Fibroblast of skin of left biceps (primary cell): ENCODE measurements at regions not wholly inside any gene's neighbourhood (a gene's known extent, or its start where the extent isn't known, plus 50 kb on each side); places are given as distances from the start of the nearest gene placed in this dataset.

Source experiments
- DNase-seq, 2 experiments: peaks; one replicate each; pipeline ENCODE4 v3.0.0-alpha.2; 2013; ENCODE audit warnings: low read depth in 2 of 2

DNA sequence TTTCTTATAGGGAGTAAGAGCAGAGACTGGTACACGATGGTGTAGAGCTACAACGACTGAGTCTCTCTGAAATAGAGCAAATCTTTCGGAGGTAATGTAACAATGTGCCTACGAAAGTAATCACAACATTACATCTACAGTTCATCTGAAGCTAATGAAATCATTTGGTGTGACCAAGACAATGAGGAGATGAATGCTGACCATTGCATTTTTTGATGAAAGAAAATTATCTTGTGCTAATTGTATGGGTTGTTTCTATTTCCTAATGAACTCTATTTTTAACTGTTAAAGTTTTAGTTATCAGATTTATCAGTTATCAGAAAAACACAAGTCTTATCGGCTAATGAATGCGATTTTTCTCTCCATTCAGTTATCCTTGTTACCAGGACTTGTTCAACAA lies 913.4 kb downstream of the SLITRK6 start:
- DNase-seq, result no peak

DNA sequence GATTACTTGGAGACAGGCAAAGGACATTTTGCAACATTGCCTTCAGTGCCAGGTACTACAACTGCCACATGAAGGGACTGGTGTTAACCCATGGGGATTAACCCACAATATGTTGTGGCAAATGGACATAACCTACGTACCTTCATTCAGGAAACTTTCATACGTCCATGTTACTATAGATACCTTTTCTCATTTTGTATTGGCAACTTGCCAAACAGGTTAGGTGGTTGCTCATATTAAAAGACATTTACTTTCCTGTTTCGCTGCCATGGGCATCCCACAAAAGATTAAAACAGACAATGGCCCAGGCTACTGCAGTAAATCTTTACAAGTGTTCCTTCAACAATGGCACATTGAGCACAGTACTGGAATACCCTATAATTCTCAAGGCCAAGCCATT lies 925.3 kb downstream of the SLITRK6 start:
- no peak for DNase-seq

DNA sequence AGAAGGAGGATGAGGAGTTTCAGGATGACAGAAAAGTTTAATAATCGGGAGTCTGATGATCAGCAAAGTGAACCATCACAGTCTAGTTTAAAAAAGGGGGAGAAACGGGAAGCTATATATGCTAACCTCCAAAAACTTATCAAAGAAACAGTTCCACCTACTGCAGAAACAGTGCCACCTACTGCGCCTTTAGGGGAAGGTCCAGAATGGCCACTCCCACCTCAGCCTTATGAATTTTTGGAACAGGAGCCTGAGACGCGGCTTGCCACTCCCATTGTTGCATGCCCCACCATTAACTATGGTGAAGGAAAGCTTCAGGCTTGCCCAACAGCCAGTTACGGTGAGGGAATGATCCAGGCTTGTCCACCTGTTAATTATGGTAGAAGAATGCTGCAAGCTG lies 929.0 kb downstream of the SLITRK6 start:
- DNase-seq, result no peak

DNA sequence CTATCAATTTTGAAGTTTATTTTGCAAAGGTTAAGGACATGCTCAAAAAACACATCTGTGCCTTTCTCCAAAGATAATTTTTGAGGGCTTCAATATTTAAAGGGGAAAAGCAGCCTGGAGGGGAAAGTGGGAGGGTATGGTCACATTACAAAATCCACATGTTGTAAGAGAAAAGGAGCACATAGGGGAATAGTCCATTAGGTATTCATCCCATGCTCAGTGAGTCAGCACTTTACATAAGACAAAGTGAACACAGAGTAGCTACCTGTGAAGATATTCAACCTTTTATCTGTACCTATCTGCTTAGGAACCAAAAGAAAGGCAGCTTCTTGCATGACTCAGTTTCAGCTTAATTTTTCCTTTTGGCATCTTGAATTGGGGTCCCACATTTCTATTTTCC lies 932.0 kb downstream of the SLITRK6 start:
- no peak for DNase-seq

DNA sequence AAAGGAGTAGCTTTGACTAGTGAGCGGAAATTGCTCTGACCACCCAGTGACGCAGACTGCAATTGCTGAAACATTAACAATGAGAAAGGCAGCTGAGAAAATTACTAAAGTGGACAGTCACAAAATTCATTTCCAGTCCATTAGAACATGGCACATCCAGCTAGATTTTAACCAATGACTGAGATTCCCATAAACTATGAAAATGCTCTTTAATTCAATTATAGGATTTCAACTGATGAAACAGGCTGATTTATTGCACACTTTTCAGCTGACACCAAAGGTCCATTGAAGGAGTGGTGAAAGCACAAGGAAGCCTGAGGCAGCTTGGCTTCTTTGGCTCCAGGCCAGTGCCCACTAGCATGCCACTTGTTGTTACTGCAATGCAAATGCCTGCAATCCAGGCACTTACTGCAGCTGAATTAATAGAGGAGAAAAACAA lies 933.4 kb downstream of the SLITRK6 start:
- DNase-seq, result no peak

DNA sequence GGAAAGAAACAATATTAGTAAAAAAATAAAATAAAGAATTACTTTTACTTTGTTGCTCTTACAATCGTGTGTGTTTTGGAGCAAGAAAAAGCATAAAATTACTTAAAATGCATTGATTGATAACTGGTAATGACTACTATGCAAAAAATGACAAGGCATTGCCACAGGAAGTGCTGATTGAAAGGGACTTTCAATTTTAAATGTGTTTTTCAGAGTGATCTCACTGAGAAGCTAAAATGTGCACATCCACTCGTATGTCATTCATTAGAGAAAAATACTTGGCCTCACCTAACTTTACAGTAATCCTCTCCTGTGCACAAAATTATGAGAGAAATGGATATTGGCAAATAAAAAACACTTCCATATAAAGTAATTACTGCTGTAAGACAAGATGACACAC lies 934.9 kb downstream of the SLITRK6 start:
- no peak for DNase-seq

DNA sequence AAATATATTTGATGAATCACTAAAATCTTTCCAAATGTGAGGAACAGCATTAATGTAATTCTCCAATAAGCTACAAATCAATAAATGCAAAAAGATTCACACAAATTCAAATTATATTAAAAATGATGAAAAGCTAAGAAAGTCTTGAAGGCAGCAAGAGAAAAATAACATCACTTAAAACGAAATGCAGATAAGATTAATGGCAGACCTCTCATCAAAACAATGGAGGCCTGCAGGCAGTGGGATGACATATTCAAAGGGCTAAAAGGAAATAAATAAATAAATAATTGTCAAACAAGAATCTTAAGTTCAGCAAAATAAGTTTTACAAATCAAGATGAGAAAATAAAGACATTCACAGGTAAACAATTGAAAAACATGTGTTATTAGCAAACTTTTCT lies 952.1 kb downstream of the SLITRK6 start:
- DNase-seq, result no peak

DNA sequence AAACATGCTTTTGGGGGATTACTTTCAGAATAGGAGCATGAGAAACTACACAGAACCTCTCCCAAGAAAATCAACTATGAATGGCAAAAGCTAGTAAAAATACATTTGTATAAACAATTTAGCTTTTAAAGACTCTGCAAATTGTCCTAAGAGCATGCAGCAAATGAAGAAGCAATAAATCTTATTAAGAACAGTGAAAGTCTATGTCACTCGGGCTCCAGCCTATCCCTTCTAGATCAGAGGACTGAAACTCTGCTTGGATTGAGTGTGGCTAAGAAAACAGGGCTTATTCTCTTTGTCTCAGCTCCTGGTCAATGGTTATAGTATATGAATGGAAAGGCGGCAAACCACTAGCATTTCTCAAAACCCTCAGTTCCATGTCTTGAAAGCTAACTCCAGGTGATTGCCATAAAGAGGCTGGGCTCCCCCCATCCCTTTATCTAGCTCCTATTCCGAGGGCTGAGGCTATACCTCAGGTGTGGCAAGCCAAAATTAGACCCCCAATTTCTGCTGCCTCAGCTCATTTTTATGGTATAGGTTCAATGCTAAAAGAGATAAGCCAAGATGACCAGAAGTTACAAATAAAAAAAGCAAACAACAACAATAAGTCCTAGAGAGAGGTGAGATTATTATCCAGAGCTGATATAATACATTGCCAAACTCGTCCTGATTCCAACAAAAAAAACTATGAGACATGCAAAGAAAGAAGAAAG lies 953.2 kb downstream of the SLITRK6 start:
- DNase-seq, result no peak

DNA sequence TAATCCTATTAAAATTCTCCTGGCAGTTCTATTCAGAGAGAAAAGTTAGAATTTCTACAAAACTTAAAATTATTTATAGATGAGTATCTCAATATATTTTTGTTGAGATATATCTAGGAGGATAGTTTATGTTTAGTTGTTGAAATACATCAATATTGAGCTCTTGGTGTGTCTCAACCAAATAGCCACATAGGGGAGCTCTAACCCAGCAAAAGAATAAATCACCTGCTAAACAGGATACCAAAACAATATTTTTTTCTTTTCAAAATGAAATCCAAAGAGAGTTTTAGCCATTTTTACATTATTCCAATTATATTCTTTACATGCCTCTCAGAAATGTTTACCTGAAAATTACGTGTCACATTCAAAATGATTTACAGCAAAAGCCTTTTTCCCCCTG lies 954.7 kb downstream of the SLITRK6 start:
- no peak for DNase-seq

DNA sequence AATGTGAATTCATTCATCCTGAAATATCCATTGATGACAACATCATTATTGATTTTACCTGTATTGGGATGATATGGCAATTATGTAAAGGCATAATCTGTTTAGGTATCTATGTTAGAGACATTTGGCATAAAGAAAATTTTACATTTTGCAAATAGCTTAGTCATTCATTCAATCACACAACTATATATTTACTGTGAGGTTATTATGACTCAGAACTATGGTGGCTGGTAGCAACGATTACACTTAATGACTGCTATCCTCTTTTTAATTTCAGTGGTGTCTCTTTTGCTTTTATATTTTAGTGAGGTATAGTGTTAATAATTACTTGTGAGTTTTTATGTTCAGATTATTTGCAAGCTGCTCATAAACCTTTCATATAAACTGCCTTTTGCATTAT lies 955.9 kb downstream of the SLITRK6 start:
- DNase-seq, result no peak

DNA sequence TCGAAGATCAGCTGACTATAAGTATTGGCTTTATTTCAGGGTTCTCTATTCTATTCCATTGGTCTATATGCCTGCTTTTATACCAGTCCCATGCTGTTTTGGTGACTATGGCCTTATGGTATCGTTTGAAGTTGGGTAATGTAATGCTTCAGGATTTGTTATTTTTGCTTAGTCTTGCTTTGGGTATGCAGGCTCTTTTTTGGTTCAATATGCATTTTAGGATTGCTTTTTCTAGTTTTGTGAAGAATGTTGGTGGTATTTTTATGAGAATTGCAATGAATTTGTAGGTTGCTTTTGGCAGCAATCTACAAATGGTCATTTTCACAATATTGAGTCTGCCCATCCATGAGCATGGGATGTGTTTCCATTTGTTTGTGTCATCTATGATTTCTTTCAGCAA lies 951.9 kb upstream of the SLITRK1 start:
- DNase-seq, result no peak

DNA sequence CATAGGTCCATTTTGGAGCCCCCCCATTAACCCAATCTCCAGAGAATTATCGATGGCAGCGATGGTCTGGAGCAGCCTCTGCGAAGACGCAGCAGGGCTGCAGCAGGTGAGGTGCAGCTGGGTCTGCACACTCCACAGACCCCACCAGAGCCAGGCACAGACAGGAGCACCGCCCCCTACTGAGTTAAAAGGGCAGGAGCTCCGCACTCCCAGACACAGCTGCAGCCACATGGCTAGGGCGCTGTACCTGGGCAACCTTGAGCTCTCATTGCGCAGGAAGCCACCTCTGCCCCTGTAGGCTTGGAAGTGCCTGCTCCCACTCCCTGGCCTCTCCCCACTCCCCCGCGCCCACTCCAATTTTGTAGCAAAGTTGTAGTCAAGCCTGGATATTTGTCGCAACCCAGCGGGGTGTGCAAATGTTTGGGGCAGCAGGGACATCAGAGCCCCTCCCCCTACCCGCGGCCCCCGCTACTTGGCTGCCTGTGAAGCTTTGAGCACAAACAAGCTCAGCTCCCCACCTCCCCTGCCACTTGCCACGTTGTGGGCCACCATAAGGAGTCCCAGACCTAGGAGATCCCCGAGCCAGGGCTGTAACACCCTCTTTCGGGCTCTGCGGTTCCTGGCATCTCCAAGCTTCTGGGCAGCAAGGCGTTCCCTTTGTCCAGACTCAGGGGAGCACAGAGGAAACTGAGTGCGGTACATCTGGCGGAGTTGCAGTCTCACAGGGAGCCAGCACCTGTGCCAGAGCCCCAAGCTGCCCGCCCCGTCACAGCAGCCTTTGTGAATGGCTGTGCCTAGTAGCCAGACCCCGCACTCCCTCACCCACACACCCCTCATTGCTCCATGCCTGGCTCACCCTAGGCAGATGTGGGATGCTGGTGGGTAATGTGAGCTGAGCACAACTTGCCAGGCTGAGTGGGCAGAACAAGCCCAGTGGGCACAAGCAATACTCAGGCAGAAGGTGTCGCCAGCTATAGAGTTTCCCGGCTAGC lies 949.7 kb upstream of the SLITRK1 start:
- no peak for DNase-seq

DNA sequence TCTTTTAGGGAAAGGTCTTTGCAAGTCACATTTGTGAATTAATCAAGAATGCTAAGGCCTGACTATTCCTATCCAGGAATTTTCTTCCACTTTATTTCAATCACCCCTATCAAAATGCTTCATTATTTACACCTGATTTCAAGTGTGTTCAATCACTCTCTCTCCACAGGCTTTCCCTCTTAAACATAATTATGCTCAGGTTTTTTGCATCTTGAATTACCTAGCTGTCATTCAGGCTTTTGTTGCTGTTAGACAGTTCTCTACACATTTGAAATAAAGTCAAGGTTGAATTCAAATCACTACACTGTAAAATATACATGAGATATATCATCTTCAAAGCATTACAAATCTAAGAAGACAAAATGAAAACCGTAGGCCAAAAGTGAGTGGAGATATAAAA lies 941.3 kb upstream of the SLITRK1 start:
- no peak for DNase-seq

DNA sequence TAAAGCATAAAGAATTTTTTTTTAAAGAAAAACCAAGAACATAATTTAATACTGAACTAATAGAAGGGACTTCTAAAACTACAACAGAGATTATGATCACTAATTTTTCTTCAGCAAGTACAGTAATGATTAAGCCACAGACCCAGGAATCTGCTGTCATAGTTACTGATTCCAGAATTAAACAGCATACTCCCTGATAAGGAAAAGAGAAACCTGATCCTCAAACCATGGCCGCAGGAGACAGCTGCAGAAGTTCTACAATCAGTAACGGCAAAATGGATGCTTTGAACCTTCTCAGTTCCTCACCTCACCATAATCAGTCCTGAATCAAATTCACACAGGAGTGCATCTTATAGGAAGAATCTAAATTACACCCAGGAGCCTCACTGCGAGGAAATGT lies 939.0 kb upstream of the SLITRK1 start:
- DNase-seq, result no peak

DNA sequence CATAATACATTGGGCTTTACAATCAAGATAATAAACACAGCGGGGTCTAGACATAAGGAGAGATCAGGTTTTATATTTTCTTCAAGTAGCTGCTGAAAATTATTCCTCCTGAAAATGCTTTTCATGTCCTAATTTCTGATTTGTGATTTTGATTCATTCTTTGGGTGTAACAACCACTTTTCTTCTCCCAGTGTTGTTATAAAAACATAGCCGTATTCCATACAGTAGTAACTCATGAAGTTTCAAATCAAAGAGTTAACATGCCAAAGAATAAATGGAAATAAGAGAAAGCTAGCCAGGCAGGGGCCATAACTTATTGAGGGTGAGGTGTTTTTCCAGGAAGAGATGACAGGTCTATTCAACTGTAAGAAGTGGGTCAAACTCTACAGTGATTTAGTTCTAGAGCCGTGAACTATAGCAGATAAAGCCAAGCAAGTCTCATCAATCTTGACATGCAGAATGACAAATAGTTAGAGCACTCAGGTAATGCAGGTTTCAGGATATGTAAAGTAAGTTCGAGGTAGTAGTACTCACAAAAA lies 934.4 kb upstream of the SLITRK1 start:
- DNase-seq, result no peak

DNA sequence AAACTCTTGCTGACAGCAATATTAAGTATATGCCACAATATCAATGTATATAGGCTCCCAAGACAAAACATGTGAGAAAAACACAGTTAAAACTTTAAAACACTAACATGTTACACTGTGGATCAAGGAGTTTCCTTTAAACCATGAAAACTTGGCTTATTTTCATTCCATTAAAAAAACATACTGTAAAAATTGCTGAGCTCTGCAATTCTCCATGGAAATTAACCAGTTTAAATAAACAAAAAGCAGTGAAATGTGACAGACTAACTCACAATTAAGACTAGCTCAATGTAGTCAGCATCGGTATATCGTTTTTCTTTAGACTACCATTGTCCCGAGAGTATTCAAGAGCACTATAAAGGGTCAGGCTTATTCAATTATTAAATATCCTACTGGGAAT lies 930.5 kb upstream of the SLITRK1 start:
- DNase-seq, result no peak

DNA sequence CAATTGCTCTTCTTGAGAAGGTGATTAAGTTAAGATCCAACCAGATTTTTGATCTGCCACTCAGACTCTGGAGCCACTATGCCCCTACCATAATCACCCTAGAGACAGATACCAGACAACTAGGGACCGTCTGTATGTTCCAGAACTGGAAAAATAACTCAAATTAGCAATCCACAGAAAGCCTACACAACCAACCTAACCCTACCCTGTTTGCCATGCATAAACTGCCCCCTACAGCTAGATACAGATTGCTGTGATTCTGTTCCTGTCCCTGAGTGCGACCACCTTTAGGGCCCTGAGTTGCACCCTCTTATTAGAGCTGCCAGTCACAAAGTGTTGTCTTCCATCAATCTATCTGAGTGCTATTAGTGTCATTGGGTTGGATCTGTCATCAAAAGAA lies 929.8 kb upstream of the SLITRK1 start:
- DNase-seq, result no peak

DNA sequence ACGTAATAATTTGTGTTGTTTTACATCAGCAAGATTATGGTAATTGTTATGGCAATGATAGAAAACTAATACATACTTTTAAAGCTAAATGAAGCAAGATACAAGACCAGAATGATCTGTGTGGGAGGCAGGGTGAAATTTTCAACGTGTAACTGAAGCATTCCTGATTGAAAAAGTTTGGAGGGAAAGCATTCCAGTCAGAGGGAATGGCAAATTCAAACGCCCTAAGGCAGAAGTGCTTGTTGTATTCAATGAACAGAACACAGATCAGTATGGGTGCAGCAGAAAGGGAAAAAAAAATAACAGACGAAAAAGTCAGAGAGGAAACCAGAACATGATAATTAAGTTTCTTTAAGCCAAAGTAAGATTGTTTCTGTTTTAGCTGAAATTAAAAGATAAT lies 928.5 kb upstream of the SLITRK1 start:
- no peak for DNase-seq

DNA sequence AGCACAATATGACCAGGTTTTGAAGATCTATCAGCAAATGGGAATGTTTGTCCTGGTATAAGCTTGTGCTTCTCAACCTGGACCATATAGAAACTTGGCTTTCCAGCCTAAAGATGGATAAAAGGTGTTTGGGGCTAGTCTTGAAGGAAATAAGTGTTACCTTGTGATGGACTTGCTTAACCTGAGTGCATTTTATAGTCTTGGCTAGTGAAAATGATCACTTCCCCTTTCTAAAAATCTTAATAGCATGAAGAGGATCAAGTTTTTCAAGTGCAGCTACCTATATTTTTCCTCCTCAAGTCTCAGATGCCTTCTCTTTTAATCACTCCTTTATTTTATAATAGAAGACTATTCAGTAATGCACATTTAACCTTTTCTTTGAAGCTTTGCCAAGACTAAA lies 919.8 kb upstream of the SLITRK1 start:
- no peak for DNase-seq

DNA sequence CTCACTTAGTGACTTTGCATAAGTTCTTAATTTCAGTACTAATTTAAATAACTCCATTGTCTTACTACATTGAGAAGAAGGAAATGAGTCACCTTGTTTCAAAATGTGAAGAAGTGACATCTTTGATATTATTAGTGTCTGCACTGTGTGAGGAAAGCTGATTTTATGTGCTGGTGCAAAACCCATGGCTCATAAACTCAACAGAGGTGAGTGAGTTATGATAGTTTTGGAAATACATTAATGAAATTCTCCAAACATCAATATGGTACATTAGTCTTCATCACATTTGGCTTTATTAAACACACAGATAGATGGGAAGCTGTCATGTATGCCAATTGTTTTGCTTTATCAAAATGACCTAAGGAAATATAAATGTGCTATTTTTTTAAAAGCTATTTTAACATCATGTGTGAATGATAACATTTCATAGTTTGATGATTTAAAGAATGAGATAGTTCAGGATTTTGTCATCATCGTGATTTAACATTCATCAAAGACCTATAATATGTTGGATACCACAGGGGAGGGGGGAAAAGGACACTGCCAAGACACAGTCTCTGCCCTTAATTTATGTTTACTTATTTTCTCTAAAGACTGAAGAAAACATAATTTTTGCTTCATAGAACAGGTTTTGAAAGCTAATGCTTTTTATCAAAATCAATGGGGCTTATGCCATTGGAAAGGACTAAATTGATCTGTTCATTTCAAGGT lies 902.3 kb upstream of the SLITRK1 start:
- DNase-seq, result no peak

DNA sequence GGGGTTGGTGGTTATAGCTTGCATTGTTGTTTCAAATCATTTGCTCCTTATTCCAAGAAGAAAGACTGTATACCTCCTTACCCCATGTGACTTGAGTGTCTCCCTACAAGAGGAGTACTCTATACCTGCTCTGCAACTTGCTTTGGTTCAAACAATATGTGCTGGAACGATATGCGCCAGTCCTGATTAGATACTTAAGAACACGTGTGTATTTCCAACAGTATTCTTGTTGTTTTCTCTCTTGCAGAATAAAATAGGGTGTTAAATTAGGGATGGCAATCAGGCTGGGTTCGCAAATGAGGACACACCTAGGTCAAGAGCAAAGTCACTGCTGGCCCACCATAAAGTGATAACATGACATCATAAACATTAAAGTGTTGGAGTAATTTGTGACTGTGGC lies 895.0 kb upstream of the SLITRK1 start:
- DNase-seq, result no peak

DNA sequence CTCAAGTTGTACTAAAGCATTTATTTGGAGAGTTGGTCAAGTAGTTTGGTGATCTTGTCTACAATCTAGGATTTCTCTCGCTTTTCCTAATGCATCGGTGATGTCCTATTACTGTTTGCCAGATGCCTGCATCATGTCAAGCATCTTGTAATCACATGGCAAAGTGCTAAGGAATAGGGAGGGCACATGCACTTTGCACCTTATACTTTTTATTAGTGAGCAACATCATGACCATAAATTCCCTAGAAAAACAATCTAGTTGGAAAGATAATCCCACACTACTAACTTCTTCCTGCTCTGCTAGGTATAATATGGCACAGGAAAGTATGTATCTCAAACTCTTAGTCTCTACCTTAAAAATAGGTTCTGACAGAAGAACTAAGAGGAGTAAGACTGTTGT lies 894.3 kb upstream of the SLITRK1 start:
- DNase-seq, result no peak
